Mammary epithelial cell (primary cell): ENCODE measurements at regions not wholly inside any gene's neighbourhood (a gene's known extent, or its start where the extent isn't known, plus 50 kb on each side); places are given as distances from the start of the nearest gene placed in this dataset.

ENCODE experiments used
- EZH2 ChIP-seq: IDR thresholded peaks from 2 replicates; pipeline ENCODE4 v1.6.1; 2012; ENCODE audit warnings: low read length, inconsistent platforms, borderline replicate concordance
- TF ChIP-seq, protein P1 (sequence below), 2 donors: IDR thresholded peaks in 1 of 2; conservative IDR thresholded peaks in 1 of 2; 2 replicates each; pipeline ENCODE4 v1.5.1; 2011 to 2012; ENCODE audit warnings: inconsistent platforms in 2 of 2, low read length in 2 of 2, mild to moderate bottlenecking in 2 of 2, control low read depth in 1 of 2, low read depth in 1 of 2; ENCODE audit not compliant: insufficient read depth in 1 of 2; ENCODE audit errors: extremely low read depth in 1 of 2

- TF ChIP-seq, protein P1, sequence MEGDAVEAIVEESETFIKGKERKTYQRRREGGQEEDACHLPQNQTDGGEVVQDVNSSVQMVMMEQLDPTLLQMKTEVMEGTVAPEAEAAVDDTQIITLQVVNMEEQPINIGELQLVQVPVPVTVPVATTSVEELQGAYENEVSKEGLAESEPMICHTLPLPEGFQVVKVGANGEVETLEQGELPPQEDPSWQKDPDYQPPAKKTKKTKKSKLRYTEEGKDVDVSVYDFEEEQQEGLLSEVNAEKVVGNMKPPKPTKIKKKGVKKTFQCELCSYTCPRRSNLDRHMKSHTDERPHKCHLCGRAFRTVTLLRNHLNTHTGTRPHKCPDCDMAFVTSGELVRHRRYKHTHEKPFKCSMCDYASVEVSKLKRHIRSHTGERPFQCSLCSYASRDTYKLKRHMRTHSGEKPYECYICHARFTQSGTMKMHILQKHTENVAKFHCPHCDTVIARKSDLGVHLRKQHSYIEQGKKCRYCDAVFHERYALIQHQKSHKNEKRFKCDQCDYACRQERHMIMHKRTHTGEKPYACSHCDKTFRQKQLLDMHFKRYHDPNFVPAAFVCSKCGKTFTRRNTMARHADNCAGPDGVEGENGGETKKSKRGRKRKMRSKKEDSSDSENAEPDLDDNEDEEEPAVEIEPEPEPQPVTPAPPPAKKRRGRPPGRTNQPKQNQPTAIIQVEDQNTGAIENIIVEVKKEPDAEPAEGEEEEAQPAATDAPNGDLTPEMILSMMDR (conservative IDR thresholded peaks at IDR 0.05 in 1 of 2, IDR thresholded peaks at IDR 0.05 in 1 of 2; ENCODE audit: extremely low read depth in 1 of 2, insufficient read depth in 1 of 2, low read depth in 1 of 2, low read length in 2 of 2), result no peak
- no peak for TF ChIP-seq EZH2
These were observed 438.6 kb upstream of the ZNF385D start for GRCh38 chr3:22189616-22190015.
